ENCODE measurements at regions not wholly inside any gene's neighbourhood (a gene's known extent, or its start where the extent isn't known, plus 50 kb on each side); places are given as distances from the start of the nearest gene placed in this dataset.

GRCh38 chr10:131533846-131534526 lies 222.5 kb upstream of the TCERG1L start:
- Mint-ChIP-seq H3K27ac (ENCODE audit: unreplicated experiment) (no peak overlapping the region), H3K9me3 (ENCODE audit: unreplicated experiment) (no peaks in the 10 kb centered on the region), H3K4me1 (ENCODE audit: low read depth, unreplicated experiment) (no peaks in the 10 kb centered on the region), H3K4me3 (ENCODE audit: unreplicated experiment) (no peak overlapping the region), H3K36me3 (ENCODE audit: insufficient read depth, unreplicated experiment) (no peaks in the 10 kb centered on the region), H3K27me3 (ENCODE audit: insufficient read depth, unreplicated experiment) (peaks cover 23% of the 10 kb centered on the region)
- no peaks in the 10 kb centered on the region for H3K4me1 ChIP-seq
- H3K36me3 ChIP-seq (ENCODE audit: control insufficient read depth, insufficient read depth, low read length), result no peaks in the 10 kb centered on the region
- no peaks in the 10 kb centered on the region for H3K9me3 ChIP-seq
- DNase-seq, result no peak
- intact Hi-C loops (cut with micrococcal nuclease; ENCODE audit: unreplicated experiment), result no loop called here
- ChIA-PET CTCF (no interaction called here), POLR2A (no interaction called here)
- H3K27me3 ChIP-seq (replicated peaks; ENCODE audit: control insufficient read depth, insufficient read depth, low read length), result no peaks in the 10 kb centered on the region
- BruUV-seq (replicated peaks), result no TSS peak
- no peak overlapping the region for H3K4me3 ChIP-seq (ENCODE audit: low read depth, low read length)
- TF ChIP-seq CTCF (IDR thresholded peaks at IDR 0.05; ENCODE audit: insufficient read depth in 1 of 2, low read depth in 1 of 2, low read length in 1 of 2, severe bottlenecking in 1 of 2, unreplicated experiment in 1 of 2), result no peak

DNA sequence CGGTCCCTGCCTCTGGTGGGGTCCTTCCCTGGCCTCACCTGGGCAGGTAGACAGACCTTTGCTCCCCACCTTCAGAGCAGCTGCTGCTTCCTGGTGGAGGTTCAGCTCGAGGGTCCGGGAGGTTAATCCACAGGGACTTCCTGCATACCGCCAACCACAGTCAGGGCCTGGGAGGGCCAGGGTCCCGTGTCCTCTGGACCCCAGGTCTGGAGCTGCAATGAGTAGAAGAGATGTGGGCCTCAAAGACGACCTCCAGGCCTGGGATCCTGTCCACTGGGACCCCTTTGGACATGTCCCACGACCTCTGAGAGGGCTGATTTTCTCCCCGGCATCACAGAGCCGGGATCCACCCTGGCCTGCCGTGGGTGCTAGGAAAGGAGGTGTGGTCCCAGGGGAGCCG lies 223.3 kb upstream of the TCERG1L start:
- no peaks in the 10 kb centered on the region for H3K9me3 ChIP-seq
- ChIA-PET POLR2A (no interaction called here), CTCF (no interaction called here)
- H3K4me1 ChIP-seq, result no peaks in the 10 kb centered on the region
- H3K4me3 ChIP-seq (ENCODE audit: low read depth, low read length), result no peak overlapping the region
- Mint-ChIP-seq H3K27ac (ENCODE audit: unreplicated experiment) (no peak overlapping the region), H3K4me3 (ENCODE audit: unreplicated experiment) (no peak overlapping the region), H3K9me3 (ENCODE audit: unreplicated experiment) (peaks cover under 1% of the 10 kb centered on the region), H3K36me3 (ENCODE audit: insufficient read depth, unreplicated experiment) (no peaks in the 10 kb centered on the region), H3K27me3 (ENCODE audit: insufficient read depth, unreplicated experiment) (peaks cover 23% of the 10 kb centered on the region), H3K4me1 (ENCODE audit: low read depth, unreplicated experiment) (no peaks in the 10 kb centered on the region)
- DNase-seq, result no peak
- no peak for TF ChIP-seq CTCF (IDR thresholded peaks at IDR 0.05; ENCODE audit: insufficient read depth in 1 of 2, low read depth in 1 of 2, low read length in 1 of 2, severe bottlenecking in 1 of 2, unreplicated experiment in 1 of 2)
- H3K27me3 ChIP-seq (replicated peaks; ENCODE audit: control insufficient read depth, insufficient read depth, low read length), result no peaks in the 10 kb centered on the region
- no peaks in the 10 kb centered on the region for H3K36me3 ChIP-seq (ENCODE audit: control insufficient read depth, insufficient read depth, low read length)
- no TSS peak for BruUV-seq (replicated peaks)
- intact Hi-C loops (cut with micrococcal nuclease; ENCODE audit: unreplicated experiment), result no loop called here

DNA sequence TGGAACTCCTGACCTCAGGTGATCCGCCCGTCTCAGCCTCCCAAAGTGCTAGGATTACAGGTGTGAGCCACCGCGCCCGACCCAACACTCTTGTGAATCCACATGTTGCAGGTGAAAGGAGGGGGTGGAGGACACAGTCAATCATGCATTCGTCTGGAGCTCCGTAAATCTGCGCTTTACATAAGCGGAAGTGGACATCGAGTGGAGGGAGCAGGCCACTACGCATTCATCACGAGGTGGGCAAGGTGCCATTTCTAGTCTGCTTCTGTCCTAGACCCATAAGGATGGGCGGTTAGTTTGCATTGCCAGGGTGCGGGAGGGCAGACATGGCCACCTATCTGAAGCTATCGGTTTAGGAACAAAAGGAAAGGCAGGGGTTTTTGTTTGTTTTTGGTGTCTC lies 225.2 kb upstream of the TCERG1L start:
- BruUV-seq (replicated peaks), result no TSS peak
- Mint-ChIP-seq H3K27me3 (ENCODE audit: insufficient read depth, unreplicated experiment) (peaks cover 27% of the 10 kb centered on the region), H3K4me1 (ENCODE audit: low read depth, unreplicated experiment) (no peaks in the 10 kb centered on the region)

More for the DNA sequence above, 225.2 kb upstream of the TCERG1L start:
- Mint-ChIP-seq H3K4me3 (ENCODE audit: unreplicated experiment) (no peak overlapping the region), H3K36me3 (ENCODE audit: insufficient read depth, unreplicated experiment) (no peaks in the 10 kb centered on the region), H3K9me3 (ENCODE audit: unreplicated experiment) (peaks cover 10% of the 10 kb centered on the region), H3K27ac (ENCODE audit: unreplicated experiment) (no peak overlapping the region)
- TF ChIP-seq CTCF (IDR thresholded peaks at IDR 0.05; ENCODE audit: insufficient read depth in 1 of 2, low read depth in 1 of 2, low read length in 1 of 2, severe bottlenecking in 1 of 2, unreplicated experiment in 1 of 2), result no peak
- Histone ChIP-seq H3K4me3 (ENCODE audit: low read depth, low read length) (no peak overlapping the region), H3K36me3 (ENCODE audit: control insufficient read depth, insufficient read depth, low read length) (no peaks in the 10 kb centered on the region), H3K9me3 (no peaks in the 10 kb centered on the region), H3K27me3 (replicated peaks; ENCODE audit: control insufficient read depth, insufficient read depth, low read length) (no peaks in the 10 kb centered on the region), H3K4me1 (no peaks in the 10 kb centered on the region)
- intact Hi-C loops (cut with micrococcal nuclease; ENCODE audit: unreplicated experiment), result no loop called here
- ChIA-PET POLR2A (no interaction called here), CTCF (no interaction called here)
- no peak for DNase-seq

Data from Caco-2 (cell line).